ENCODE measurements at regions not wholly inside any gene's neighbourhood (a gene's known extent, or its start where the extent isn't known, plus 50 kb on each side); places are given as distances from the start of the nearest gene placed in this dataset.

GRCh38 chr1:48068206-48068605, 71.0 kb upstream of the TRABD2B start:
- ChIA-PET POLR2A (ENCODE audit: unreplicated experiment) (no interaction called here), CTCF (no interaction called here)
- Histone ChIP-seq H3K23ac (ENCODE audit: low read depth, low read length) (no peak overlapping the region), H3K9me3 (ENCODE audit: control insufficient read depth, insufficient read depth, low read length) (no peaks in the 10 kb centered on the region), H3K56ac (ENCODE audit: extremely low read depth, insufficient read depth, low read length) (no peak overlapping the region), H3K27me3 (ENCODE audit: control insufficient read depth, insufficient read depth, low read length) (no peaks in the 10 kb centered on the region), H3K9ac (ENCODE audit: low read depth, low read length) (no peak overlapping the region), H3K27ac (ENCODE audit: insufficient read depth, low read length) (no peak overlapping the region), H3K9me1 (ENCODE audit: insufficient read depth, low read length) (no peaks in the 10 kb centered on the region), H2AK5ac (ENCODE audit: low read depth, low read length) (no peak overlapping the region), H3K4me2 (ENCODE audit: low read depth, low read length) (no peak overlapping the region), H3K14ac (replicated peaks; ENCODE audit: low read depth, low read length) (no peak overlapping the region), H2BK20ac (ENCODE audit: low read depth, low read length) (no peak overlapping the region), H3K18ac (ENCODE audit: low read depth, low read length) (no peak overlapping the region), H4K20me1 (ENCODE audit: insufficient read depth, low read length) (no peaks in the 10 kb centered on the region), H3K4ac (ENCODE audit: low read depth, low read length) (no peak overlapping the region), H3K79me1 (ENCODE audit: low read depth in 1 of 2, low read length in 2 of 2) (no peaks in the 10 kb centered on the region), H4K91ac (ENCODE audit: insufficient read depth, low read depth, low read length) (no peak overlapping the region), H2AK9ac (replicated peaks; ENCODE audit: low read depth, low read length, poor library complexity) (no peak overlapping the region), H3K4me3 (ENCODE audit: insufficient read depth, low read depth, low read length) (no peak overlapping the region), H2BK15ac (ENCODE audit: low read depth, low read length) (no peak overlapping the region), H2BK5ac (ENCODE audit: low read depth, low read length, poor library complexity, severe bottlenecking) (no peak overlapping the region), H3K36me3 (ENCODE audit: control insufficient read depth, insufficient read depth, low read length) (no peaks in the 10 kb centered on the region), H4K5ac (ENCODE audit: low read depth, low read length) (no peak overlapping the region), H4K8ac (ENCODE audit: low read depth in 2 of 2, low read length in 2 of 2) (no peak overlapping the region), H3K4me1 (ENCODE audit: control insufficient read depth, insufficient read depth, low read length) (no peaks in the 10 kb centered on the region), H2BK120ac (ENCODE audit: low read depth, low read length) (no peak overlapping the region), H2AFZ (replicated peaks; ENCODE audit: low read length, poor library complexity) (no peak overlapping the region)
- BruUV-seq (replicated peaks), result no TSS peak
- WGBS, 2 experiments (ENCODE audit: extremely low coverage in 2 of 2, insufficient read length in 1 of 2), result no CpG with 5 or more reads among the region's 1 CpG
- dilution Hi-C loops (cut with HindIII; ENCODE audit: low sequenced_read_pairs, unreplicated experiment), result no loop called here
- DNase-seq (no peak), ATAC-seq (ENCODE audit: low read depth) (no peak)
- intact Hi-C loops (cut with micrococcal nuclease), result no loop called here
- in situ Hi-C loops (cut with MboI; ENCODE audit: low sequenced_read_pairs), result no loop called here
- no peak for TF ChIP-seq ELK1 (IDR thresholded peaks at IDR 0.05; ENCODE audit: borderline replicate concordance, low read depth, low read length)
- TF ChIP-seq MAFK (IDR thresholded peaks at IDR 0.05; ENCODE audit: low read depth, low read length), result no peak
- TF ChIP-seq MAZ (IDR thresholded peaks at IDR 0.05; ENCODE audit: borderline replicate concordance, low read depth, low read length), result no peak
- no peak for TF ChIP-seq MXI1 (IDR thresholded peaks at IDR 0.05; ENCODE audit: borderline replicate concordance, low read depth, low read length)
- TF ChIP-seq RCOR1 (IDR thresholded peaks at IDR 0.05; ENCODE audit: insufficient replicate concordance, low read length), result no peak
- TF ChIP-seq RAD21 (IDR thresholded peaks at IDR 0.05; ENCODE audit: low read length), result no peak

Measured in IMR-90 (cell line).